ENCODE measurements at regions not wholly inside any gene's neighbourhood (a gene's known extent, or its start where the extent isn't known, plus 50 kb on each side); places are given as distances from the start of the nearest gene placed in this dataset.
A peak's percentile ranks its signal among the peaks of the same experiment; 100 is the strongest.

DNA sequence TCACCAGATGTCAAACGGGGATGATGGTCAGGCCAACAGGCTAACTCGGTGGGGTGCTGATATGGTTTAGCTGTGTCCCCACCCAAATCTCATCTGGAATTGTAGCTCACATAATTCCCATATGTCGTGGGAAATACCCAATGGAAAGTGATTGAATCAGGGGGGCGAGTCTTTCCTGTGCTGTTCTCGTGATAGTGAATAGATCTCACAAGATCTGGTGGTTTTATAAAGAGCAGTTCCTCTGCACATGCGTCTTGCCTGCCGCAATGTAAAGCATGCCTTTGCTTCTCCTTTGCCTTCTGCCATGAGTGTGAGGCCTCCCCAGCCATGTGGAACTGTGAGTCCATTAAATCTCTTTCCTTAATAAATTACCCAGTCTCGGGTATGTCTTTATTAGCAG is 74.4 kb upstream of the YWHAQ start:
- ChIA-PET CTCF (interaction anchor here (1.2 kb wide), 1 partner anchor 8 kb away, joined by 3 read pairs; no protein-coding TSS in a partner anchor), POLR2A (no interaction called here)
- peaks cover 0 to 21% (median 13%) of the 10 kb centered on the region in 4 experiments for H3K4me1 ChIP-seq (ENCODE audit: control extremely low read depth in 1 of 4, control insufficient read depth in 4 of 4, insufficient read depth in 4 of 4, low read length in 3 of 4)
- peaks cover 0 to 9% (median 3%) of the 10 kb centered on the region in 5 experiments for H3K9me3 ChIP-seq (ENCODE audit: control extremely low read depth in 1 of 5, control insufficient read depth in 4 of 5, insufficient read depth in 2 of 5, low read depth in 1 of 5, low read length in 4 of 5)
- WGBS (ENCODE audit: insufficient coverage), result 77% methylated on average over 6 of the region's 8 CpGs
- H3K4me3 ChIP-seq (ENCODE audit: control insufficient read depth in 1 of 7, extremely low read depth in 1 of 7, insufficient read depth in 4 of 7, low read depth in 2 of 7, low read length in 6 of 7), result no peak overlapping the region
- H3K36me3 ChIP-seq (ENCODE audit: control insufficient read depth in 4 of 4, insufficient read depth in 4 of 4, low read length in 3 of 4), result no peaks in the 10 kb centered on the region
- H3K27me3 ChIP-seq (replicated peaks in 2 of 5; ENCODE audit: control insufficient read depth in 4 of 5, insufficient read depth in 5 of 5, low read length in 4 of 5), result no peaks in the 10 kb centered on the region
- no peak overlapping the region for H3K27ac ChIP-seq (ENCODE audit: insufficient read depth in 1 of 2, low read depth in 1 of 2, low read length in 2 of 2, poor library complexity in 1 of 2, severe bottlenecking in 2 of 2)
- no peak for DNase-seq

DNA sequence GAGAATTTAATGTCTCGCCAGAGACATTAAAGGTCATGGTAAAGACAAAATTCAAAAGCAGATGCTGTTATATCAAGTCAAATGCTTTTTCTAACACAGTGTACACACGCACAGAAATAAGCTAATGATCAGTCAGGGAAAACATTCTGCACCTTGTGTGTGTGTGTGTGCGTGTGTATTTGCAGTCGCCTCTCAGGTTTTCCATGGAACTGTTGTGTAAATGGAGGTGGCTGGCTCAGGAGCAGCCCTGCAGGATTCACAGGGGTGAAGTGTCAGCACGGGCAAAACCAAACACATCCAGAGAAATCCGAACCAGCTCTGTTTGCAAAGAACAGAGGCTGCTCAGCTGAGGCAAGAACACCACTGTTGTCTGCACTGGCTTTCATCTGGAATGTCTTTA is 76.2 kb upstream of the YWHAQ start:
- peaks cover 0 to 7% (median 3%) of the 10 kb centered on the region in 5 experiments for H3K9me3 ChIP-seq (ENCODE audit: control extremely low read depth in 1 of 5, control insufficient read depth in 4 of 5, insufficient read depth in 2 of 5, low read depth in 1 of 5, low read length in 4 of 5)
- no peaks in the 10 kb centered on the region for H3K36me3 ChIP-seq (ENCODE audit: control insufficient read depth in 4 of 4, insufficient read depth in 4 of 4, low read length in 3 of 4)
- H3K4me3 ChIP-seq (ENCODE audit: control insufficient read depth in 1 of 7, extremely low read depth in 1 of 7, insufficient read depth in 4 of 7, low read depth in 2 of 7, low read length in 6 of 7), result no peak overlapping the region
- H3K4me1 ChIP-seq (ENCODE audit: control extremely low read depth in 1 of 4, control insufficient read depth in 4 of 4, insufficient read depth in 4 of 4, low read length in 3 of 4), result peaks cover 0 to 21% (median 13%) of the 10 kb centered on the region in 4 experiments
- CTCF ChIA-PET, result interaction anchor here (0.9 kb wide), 1 partner anchor 12 kb away, joined by 3 read pairs; no protein-coding TSS in a partner anchor
- WGBS (ENCODE audit: insufficient coverage), result 100% methylated on average over 2 of the region's 6 CpGs
- no peak overlapping the region for H3K27ac ChIP-seq (ENCODE audit: insufficient read depth in 1 of 2, low read depth in 1 of 2, low read length in 2 of 2, poor library complexity in 1 of 2, severe bottlenecking in 2 of 2)
- H3K27me3 ChIP-seq (replicated peaks in 2 of 5; ENCODE audit: control insufficient read depth in 4 of 5, insufficient read depth in 5 of 5, low read length in 4 of 5), result no peaks in the 10 kb centered on the region
- DNase-seq, result no peak
- POLR2A ChIA-PET, result no interaction called here

DNA sequence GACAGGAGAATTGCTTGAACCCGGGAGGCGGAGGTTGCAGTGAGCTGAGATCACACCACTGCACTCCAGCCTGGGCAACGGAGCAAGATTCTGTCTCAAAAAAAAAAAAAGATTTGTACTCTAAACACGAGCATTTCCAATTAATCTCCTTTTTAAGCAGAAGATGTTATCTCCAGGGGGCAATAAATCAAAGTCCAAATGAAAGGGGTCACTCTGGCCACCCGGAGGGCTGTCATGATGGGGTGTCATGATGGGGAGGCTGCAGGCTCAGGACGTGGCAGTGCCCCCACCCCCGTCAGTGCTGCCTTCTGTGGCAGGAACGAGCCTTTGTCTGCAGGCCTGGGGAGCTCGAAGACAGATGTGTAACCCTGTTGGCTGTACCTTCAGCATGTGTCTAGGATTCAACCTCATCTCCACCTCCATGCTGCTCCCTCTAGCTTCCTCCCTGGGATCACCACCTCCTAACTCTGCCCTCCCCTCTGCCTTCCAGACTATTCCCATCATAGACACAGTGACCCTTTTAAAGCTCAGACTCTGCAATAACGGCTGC is 76.9 kb upstream of the YWHAQ start:
- Histone ChIP-seq H3K4me1 (ENCODE audit: control extremely low read depth in 1 of 4, control insufficient read depth in 4 of 4, insufficient read depth in 4 of 4, low read length in 3 of 4) (peaks cover 0 to 15% (median 13%) of the 10 kb centered on the region in 4 experiments), H3K27me3 (replicated peaks in 2 of 5; ENCODE audit: control insufficient read depth in 4 of 5, insufficient read depth in 5 of 5, low read length in 4 of 5) (no peaks in the 10 kb centered on the region), H3K36me3 (ENCODE audit: control insufficient read depth in 4 of 4, insufficient read depth in 4 of 4, low read length in 3 of 4) (no peaks in the 10 kb centered on the region), H3K4me3 (ENCODE audit: control insufficient read depth in 1 of 7, extremely low read depth in 1 of 7, insufficient read depth in 4 of 7, low read depth in 2 of 7, low read length in 6 of 7) (no peak overlapping the region), H3K9me3 (ENCODE audit: control extremely low read depth in 1 of 5, control insufficient read depth in 4 of 5, insufficient read depth in 2 of 5, low read depth in 1 of 5, low read length in 4 of 5) (peaks cover 0 to 7% (median 3%) of the 10 kb centered on the region in 5 experiments), H3K27ac (ENCODE audit: insufficient read depth in 1 of 2, low read depth in 1 of 2, low read length in 2 of 2, poor library complexity in 1 of 2, severe bottlenecking in 2 of 2) (no peak overlapping the region)
- WGBS (ENCODE audit: insufficient coverage), result 89% methylated on average over 5 of the region's 10 CpGs
- ChIA-PET POLR2A (interaction anchor here (0.8 kb wide), 1 partner anchor 77 kb away, joined by 3 read pairs; the partner anchor contains the start of gene YWHAQ), CTCF (no interaction called here)
- no peak for DNase-seq

DNA sequence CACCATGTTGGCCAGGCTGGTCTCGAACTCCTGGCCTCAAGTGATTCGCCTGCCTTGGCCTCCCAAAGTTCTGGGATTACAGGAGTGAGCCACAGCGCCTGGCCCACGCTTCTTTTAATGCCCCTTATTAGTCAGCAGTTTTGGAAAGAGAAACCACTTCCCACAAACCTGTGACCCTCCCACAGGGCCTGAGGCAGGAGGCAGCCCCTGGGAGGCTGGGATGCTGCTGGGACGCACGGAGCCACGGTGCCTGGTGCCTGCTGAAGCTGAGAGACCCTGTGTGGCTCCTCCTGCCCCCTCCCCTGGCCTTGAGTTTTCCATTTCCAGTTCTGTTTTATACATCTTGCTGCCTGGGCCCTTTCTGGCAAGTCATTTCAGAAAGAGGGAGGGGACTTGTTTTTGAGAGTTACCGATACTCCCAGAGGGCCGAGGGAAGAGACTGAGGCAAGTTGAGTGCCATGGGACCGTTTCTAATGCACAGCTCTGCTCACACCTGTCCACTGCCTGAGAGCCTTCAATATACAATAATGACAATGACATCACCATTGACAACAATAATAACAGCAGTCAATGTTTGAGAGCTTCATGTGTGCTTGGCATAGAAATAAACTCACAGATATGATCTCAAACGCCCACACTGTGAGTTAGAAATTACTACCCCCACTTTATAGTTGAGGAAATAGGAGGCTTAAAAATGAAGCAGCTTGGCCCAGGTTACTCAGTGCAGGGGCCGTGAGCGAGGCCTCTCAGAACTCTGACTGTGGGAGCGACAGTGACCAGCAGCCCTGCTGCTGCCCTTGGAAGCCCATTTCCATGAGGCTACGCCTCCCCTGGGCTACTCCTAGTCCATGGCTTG is 78.1 kb upstream of the YWHAQ start:
- ChIA-PET POLR2A (interaction anchor here (0.7 kb wide), 1 partner anchor 27 kb away, joined by 3 read pairs; no protein-coding TSS in a partner anchor), CTCF (no interaction called here)
- Histone ChIP-seq H3K9me3 (ENCODE audit: control extremely low read depth in 1 of 5, control insufficient read depth in 4 of 5, insufficient read depth in 2 of 5, low read depth in 1 of 5, low read length in 4 of 5) (peaks cover 0 to 7% (median 3%) of the 10 kb centered on the region in 5 experiments), H3K27me3 (replicated peaks in 2 of 5; ENCODE audit: control insufficient read depth in 4 of 5, insufficient read depth in 5 of 5, low read length in 4 of 5) (no peaks in the 10 kb centered on the region), H3K4me1 (ENCODE audit: control extremely low read depth in 1 of 4, control insufficient read depth in 4 of 4, insufficient read depth in 4 of 4, low read length in 3 of 4) (peaks cover 0 to 6% (median 3%) of the 10 kb centered on the region in 4 experiments), H3K36me3 (ENCODE audit: control insufficient read depth in 4 of 4, insufficient read depth in 4 of 4, low read length in 3 of 4) (no peaks in the 10 kb centered on the region), H3K4me3 (ENCODE audit: control insufficient read depth in 1 of 7, extremely low read depth in 1 of 7, insufficient read depth in 4 of 7, low read depth in 2 of 7, low read length in 6 of 7) (no peak overlapping the region), H3K27ac (ENCODE audit: insufficient read depth in 1 of 2, low read depth in 1 of 2, low read length in 2 of 2, poor library complexity in 1 of 2, severe bottlenecking in 2 of 2) (no peak overlapping the region)
- peak in 2 of 3 donors; percentile 44 to 55 for DNase-seq
- 82% methylated on average over 12 of the region's 15 CpGs for WGBS (ENCODE audit: insufficient coverage)

DNA sequence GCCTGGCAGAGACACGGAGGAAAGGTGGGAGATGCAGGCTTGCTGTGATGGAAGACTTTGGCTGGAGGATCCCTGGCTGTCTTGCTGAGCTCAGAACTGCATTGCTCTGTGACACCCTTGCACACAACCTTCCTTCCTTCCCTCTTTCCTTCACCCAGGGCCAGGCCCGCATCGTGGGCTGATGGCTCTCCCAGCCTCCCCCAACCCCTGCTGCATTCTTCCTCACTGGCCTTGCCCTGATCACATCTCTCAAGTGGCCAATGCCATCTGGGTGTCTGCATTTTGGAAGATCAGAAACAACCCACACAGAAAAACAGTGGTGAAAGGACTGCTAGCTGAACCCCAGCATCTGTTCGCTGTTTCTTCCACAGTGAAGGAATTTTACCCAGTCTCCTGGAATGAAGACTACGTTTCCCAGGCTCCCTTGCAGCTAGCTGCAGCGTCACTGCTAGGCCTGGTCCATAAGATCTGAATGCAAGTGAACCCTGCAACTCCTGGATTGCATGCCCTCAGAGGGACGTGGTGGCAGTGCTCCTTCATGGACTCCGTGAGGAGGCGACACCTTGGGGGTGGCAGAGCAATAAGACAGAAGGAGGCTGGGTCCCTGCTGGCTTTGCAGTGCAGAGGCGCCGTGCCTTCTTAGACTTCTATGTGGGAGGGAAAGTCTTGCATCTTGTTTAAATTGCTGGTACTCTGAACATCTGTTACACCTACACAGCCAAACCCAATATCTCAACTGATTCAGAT is 78.9 kb upstream of the YWHAQ start:
- Histone ChIP-seq H3K27ac (ENCODE audit: insufficient read depth in 1 of 2, low read depth in 1 of 2, low read length in 2 of 2, poor library complexity in 1 of 2, severe bottlenecking in 2 of 2) (no peak overlapping the region), H3K36me3 (ENCODE audit: control insufficient read depth in 4 of 4, insufficient read depth in 4 of 4, low read length in 3 of 4) (no peaks in the 10 kb centered on the region), H3K4me1 (ENCODE audit: control extremely low read depth in 1 of 4, control insufficient read depth in 4 of 4, insufficient read depth in 4 of 4, low read length in 3 of 4) (peaks cover 0 to 4% (median 2%) of the 10 kb centered on the region in 4 experiments), H3K27me3 (replicated peaks in 2 of 5; ENCODE audit: control insufficient read depth in 4 of 5, insufficient read depth in 5 of 5, low read length in 4 of 5) (no peaks in the 10 kb centered on the region), H3K9me3 (ENCODE audit: control extremely low read depth in 1 of 5, control insufficient read depth in 4 of 5, insufficient read depth in 2 of 5, low read depth in 1 of 5, low read length in 4 of 5) (peaks cover 0 to 7% (median 3%) of the 10 kb centered on the region in 5 experiments), H3K4me3 (ENCODE audit: control insufficient read depth in 1 of 7, extremely low read depth in 1 of 7, insufficient read depth in 4 of 7, low read depth in 2 of 7, low read length in 6 of 7) (no peak overlapping the region)
- WGBS (ENCODE audit: insufficient coverage), result 99% methylated on average over 7 of the region's 11 CpGs
- DNase-seq, result no peak
- ChIA-PET POLR2A (no interaction called here), CTCF (no interaction called here)

DNA sequence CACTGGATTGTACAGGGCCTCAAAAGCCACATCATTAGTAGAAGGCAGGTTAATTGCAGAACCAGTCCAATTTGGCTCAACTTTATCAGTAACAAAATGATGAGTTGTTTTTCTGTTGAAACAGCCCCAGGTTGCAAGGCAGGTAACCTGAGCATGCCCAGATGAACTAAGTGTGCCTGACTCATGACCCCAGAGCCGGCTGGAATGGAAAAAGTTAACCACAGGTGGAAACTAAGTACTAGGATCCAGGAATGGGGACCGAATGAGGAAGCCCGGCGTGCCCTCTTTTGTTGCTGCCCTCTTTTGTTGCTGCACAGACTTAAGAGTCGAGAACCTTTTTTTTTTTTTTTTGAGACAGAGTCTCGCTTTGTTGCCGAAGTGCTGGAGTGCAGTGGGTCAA is 79.5 kb upstream of the YWHAQ start:
- Histone ChIP-seq H3K4me3 (ENCODE audit: control insufficient read depth in 1 of 7, extremely low read depth in 1 of 7, insufficient read depth in 4 of 7, low read depth in 2 of 7, low read length in 6 of 7) (no peak overlapping the region), H3K27ac (ENCODE audit: insufficient read depth in 1 of 2, low read depth in 1 of 2, low read length in 2 of 2, poor library complexity in 1 of 2, severe bottlenecking in 2 of 2) (no peak overlapping the region), H3K36me3 (ENCODE audit: control insufficient read depth in 4 of 4, insufficient read depth in 4 of 4, low read length in 3 of 4) (no peaks in the 10 kb centered on the region), H3K27me3 (replicated peaks in 2 of 5; ENCODE audit: control insufficient read depth in 4 of 5, insufficient read depth in 5 of 5, low read length in 4 of 5) (no peaks in the 10 kb centered on the region), H3K4me1 (ENCODE audit: control extremely low read depth in 1 of 4, control insufficient read depth in 4 of 4, insufficient read depth in 4 of 4, low read length in 3 of 4) (peaks cover 0 to 7% (median 2%) of the 10 kb centered on the region in 4 experiments), H3K9me3 (ENCODE audit: control extremely low read depth in 1 of 5, control insufficient read depth in 4 of 5, insufficient read depth in 2 of 5, low read depth in 1 of 5, low read length in 4 of 5) (peaks cover 0 to 7% (median 3%) of the 10 kb centered on the region in 5 experiments)
- CTCF ChIA-PET, result no interaction called here
- POLR2A ChIA-PET, result no interaction called here
- WGBS (ENCODE audit: insufficient coverage), result 98% methylated on average over 6 of the region's 7 CpGs
- no peak for DNase-seq
